Tibial nerve (tissue), 4 donors: ENCODE measurements at regions not wholly inside any gene's neighbourhood (a gene's known extent, or its start where the extent isn't known, plus 50 kb on each side); places are given as distances from the start of the nearest gene placed in this dataset. TPM values are rescaled to one million over a fixed set of nuclear protein-coding genes. Genes with fewer than 3 reads are reported as not detected.

Source experiments
- DNase-seq, 2 donors: peaks; one replicate each; pipeline ENCODE4 v3.0.0-alpha.2; 2019; ENCODE audit warnings: low spot score in 2 of 2
- H3K27ac ChIP-seq, 4 donors: fragments of 200-600 bp; sonication (generic) in 3 of 4; one replicate each; pipeline ENCODE4 v1.5.1; 2017 to 2019; ENCODE audit warnings: mild to moderate bottlenecking in 1 of 4
- H3K27me3 ChIP-seq, 2 donors: fragments of 200-600 bp; sonication (generic) in 1 of 2; one replicate each; pipeline versions ENCODE4 v1.5.1 to v1.6.0; 2017 to 2019
- H3K36me3 ChIP-seq, 3 donors: fragments of 200-600 bp; sonication (generic); one replicate each; pipeline ENCODE4 v1.5.1; 2018 to 2019
- H3K4me1 ChIP-seq, 4 donors: fragments of 200-600 bp; sonication (generic) in 3 of 4; one replicate each; pipeline ENCODE4 v1.5.1; 2017 to 2019
- H3K4me3 ChIP-seq, 4 donors: fragments of 200-600 bp; sonication (generic) in 3 of 4; one replicate each; pipeline ENCODE4 v1.5.1; 2017 to 2019; ENCODE audit warnings: mild to moderate bottlenecking in 1 of 4, moderate library complexity in 1 of 4
- H3K9me3 ChIP-seq, 4 donors: fragments of 200-600 bp; sonication (generic) in 3 of 4; one replicate each; pipeline ENCODE4 v1.5.1; 2017 to 2019
- CTCF ChIP-seq, 5 experiments: fragments of 200-600 bp in 3 of 5; fragments of 450-650 bp in 2 of 5; sonication (generic) in 3 of 5; IDR thresholded peaks; one replicate each; pipeline ENCODE4 v1.5.1; 2016 to 2019; ENCODE audit warnings: antibody characterized with exemption in 5 of 5, mild to moderate bottlenecking in 3 of 5, moderate library complexity in 2 of 5
- EP300 ChIP-seq, 2 donors: sonication (generic); formaldehyde crosslinking; IDR thresholded peaks; one replicate each; pipeline ENCODE4 v1.6.1; 2017; ENCODE audit warnings: antibody characterized with exemption in 2 of 2, mild to moderate bottlenecking in 1 of 2
- POLR2A ChIP-seq, 2 donors: fragments of 450-650 bp; IDR thresholded peaks; one replicate each; pipeline ENCODE4 v1.6.1; 2017; ENCODE audit warnings: antibody characterized with exemption in 2 of 2, mild to moderate bottlenecking in 2 of 2, moderate library complexity in 2 of 2
- WGBS, 2 donors: methylation state at CpG; one replicate each; pipeline ENCODE4 v1.1.5; 2018; 5-methylcytosine and 5-hydroxymethylcytosine counted together
- small RNA-seq: library from RNA; depleted of rRNA; stranded (forward); fragments of <200 nt; gene quantifications from one replicate; pipeline ENCODE3, GENCODE V24; 2016

- WGBS, 2 donors: 77 to 78% methylated on average over 1 of the region's 1 CpG
- H3K27ac ChIP-seq: no peak overlapping the region
- H3K36me3 ChIP-seq: no peaks in the 10 kb centered on the region
- no peaks in the 10 kb centered on the region for H3K27me3 ChIP-seq
- no peaks in the 10 kb centered on the region for H3K9me3 ChIP-seq
- no peak for TF ChIP-seq CTCF (IDR thresholded peaks at IDR 0.05)
- TF ChIP-seq EP300 (IDR thresholded peaks at IDR 0.05): no peak
- TF ChIP-seq POLR2A (IDR thresholded peaks at IDR 0.05): no peak
- no peak for DNase-seq
- H3K4me1 ChIP-seq: no peaks in the 10 kb centered on the region
- H3K4me3 ChIP-seq: no peak overlapping the region
These were observed 58.6 kb upstream of the PTCHD4 start for GRCh38 chr6:48169635-48170034.

Small RNA genes lying in the stretch of these regions (small RNA-seq; reads per million reads assigned to genes)
- gene FO393413.1 (not detected), gene RNU7-65P (not detected)
